ENCODE measurements at regions not wholly inside any gene's neighbourhood (a gene's known extent, or its start where the extent isn't known, plus 50 kb on each side); places are given as distances from the start of the nearest gene placed in this dataset.

DNA sequence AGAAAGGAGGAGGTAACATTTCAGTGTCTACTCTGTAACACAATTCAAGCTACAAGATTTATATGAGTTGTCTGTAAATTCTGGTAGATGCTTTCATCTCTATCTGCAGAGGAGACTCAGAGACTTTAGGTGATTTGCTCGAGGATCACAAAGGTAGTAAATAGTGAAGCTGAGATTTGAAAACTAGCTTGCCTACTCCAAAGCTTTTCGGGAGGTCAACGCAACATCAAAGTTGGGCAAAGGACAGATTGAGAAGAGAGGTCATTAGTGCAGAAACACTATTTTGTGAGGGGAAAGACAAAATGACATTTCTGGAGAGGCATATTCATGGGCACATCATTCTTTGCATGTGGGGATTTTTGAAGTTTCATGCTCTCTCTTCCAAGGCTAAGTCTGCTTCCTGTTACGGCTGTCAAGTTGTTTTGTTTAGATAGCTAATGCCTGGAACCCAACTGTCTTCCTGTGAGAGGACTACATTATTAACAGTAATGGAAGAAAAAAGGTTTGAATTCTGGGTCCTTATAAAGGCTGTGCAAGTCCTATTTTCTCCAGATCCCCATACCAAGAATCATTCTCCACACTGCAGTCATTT lies 413.5 kb upstream of the ZNF462 start:
- H3K4me3 ChIP-seq (ENCODE audit: low read depth, low read length), result no peak overlapping the region
- TF ChIP-seq CTCF (IDR thresholded peaks at IDR 0.05; ENCODE audit: low read depth, low read length), result no peak
- no peak for TF ChIP-seq POLR2A (IDR thresholded peaks at IDR 0.05; ENCODE audit: extremely low read depth, insufficient read length)
- TF ChIP-seq MAX (IDR thresholded peaks at IDR 0.05; ENCODE audit: low read depth, low read length), result no peak
- TF ChIP-seq MYC (IDR thresholded peaks at IDR 0.05; ENCODE audit: low read depth, low read length), result no peak
- no peak for DNase-seq (ENCODE audit: low read depth)

- H3K4me3 ChIP-seq (ENCODE audit: low read depth, low read length), result no peak overlapping the region
- no peak for TF ChIP-seq MAX (IDR thresholded peaks at IDR 0.05; ENCODE audit: low read depth, low read length)
- TF ChIP-seq CTCF (IDR thresholded peaks at IDR 0.05; ENCODE audit: low read depth, low read length), result no peak
- TF ChIP-seq POLR2A (IDR thresholded peaks at IDR 0.05; ENCODE audit: extremely low read depth, insufficient read length), result no peak
- TF ChIP-seq MYC (IDR thresholded peaks at IDR 0.05; ENCODE audit: low read depth, low read length), result no peak
- DNase-seq (ENCODE audit: low read depth), result no peak
These were observed 412.4 kb upstream of the ZNF462 start for GRCh38 chr9:106450549-106450948.

GRCh38 chr9:106451223-106451622 lies 411.7 kb upstream of the ZNF462 start:
- TF ChIP-seq CTCF (IDR thresholded peaks at IDR 0.05; ENCODE audit: low read depth, low read length) (no peak), MYC (IDR thresholded peaks at IDR 0.05; ENCODE audit: low read depth, low read length) (no peak), POLR2A (IDR thresholded peaks at IDR 0.05; ENCODE audit: extremely low read depth, insufficient read length) (no peak), MAX (IDR thresholded peaks at IDR 0.05; ENCODE audit: low read depth, low read length) (no peak)
- no peak overlapping the region for H3K4me3 ChIP-seq (ENCODE audit: low read depth, low read length)
- DNase-seq (ENCODE audit: low read depth), result no peak

DNA sequence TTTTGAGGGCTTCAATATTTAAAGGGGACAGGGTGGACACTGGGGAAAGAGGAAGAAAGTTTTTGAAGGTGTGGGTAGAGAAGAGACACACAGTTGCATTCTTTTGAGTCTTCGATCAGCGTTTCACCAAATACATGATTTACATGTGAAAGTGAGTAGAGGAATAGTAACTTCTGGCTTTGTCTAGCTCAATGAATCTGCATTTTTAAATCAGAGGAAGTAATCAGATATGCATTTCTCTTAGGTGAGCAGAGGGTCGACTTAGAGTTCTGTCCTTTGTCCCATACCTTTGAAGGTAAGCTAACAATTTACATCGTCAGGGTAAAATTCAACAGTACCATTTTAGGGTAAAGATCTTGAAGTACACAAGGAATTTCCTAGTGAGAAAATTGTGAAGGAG lies 406.4 kb upstream of the ZNF462 start:
- no peak overlapping the region for H3K4me3 ChIP-seq (ENCODE audit: low read depth, low read length)
- no peak for DNase-seq (ENCODE audit: low read depth)
- TF ChIP-seq MYC (IDR thresholded peaks at IDR 0.05; ENCODE audit: low read depth, low read length), result no peak
- no peak for TF ChIP-seq CTCF (IDR thresholded peaks at IDR 0.05; ENCODE audit: low read depth, low read length)

- no peak overlapping the region for H3K4me3 ChIP-seq (ENCODE audit: low read depth, low read length)
- TF ChIP-seq MYC (IDR thresholded peaks at IDR 0.05; ENCODE audit: low read depth, low read length) (no peak), MAX (IDR thresholded peaks at IDR 0.05; ENCODE audit: low read depth, low read length) (no peak), POLR2A (IDR thresholded peaks at IDR 0.05; ENCODE audit: extremely low read depth, insufficient read length) (no peak), CTCF (IDR thresholded peaks at IDR 0.05; ENCODE audit: low read depth, low read length) (no peak)
- DNase-seq (ENCODE audit: low read depth), result no peak
These were observed 395.7 kb upstream of the ZNF462 start for GRCh38 chr9:106467113-106467864.

All from NB4 (cell line).